OCI-LY7 (cell line): ENCODE measurements at regions not wholly inside any gene's neighbourhood (a gene's known extent, or its start where the extent isn't known, plus 50 kb on each side); places are given as distances from the start of the nearest gene placed in this dataset.

Experiments
- BruUV-seq: library from RNA; stranded (reverse); fragments of 400-500 nt; replicated peaks from 2 replicates; lab custom pipeline; 2021; lab: Mats Ljungman, UMichigan
- CTCF ChIA-PET: fragments of 300-600 bp; sonication (Branson Sonifier 250); formaldehyde crosslinking; loops from one replicate; lab custom pipeline; 2022; ENCODE audit warnings: antibody characterized with exemption; ENCODE audit not compliant: unreplicated experiment; lab: Charles Lee
- POLR2A ChIA-PET: fragments of 300-600 bp; sonication (Branson Sonifier 250); formaldehyde crosslinking; loops from one replicate; lab custom pipeline; 2022; ENCODE audit warnings: antibody characterized with exemption; lab: Charles Lee
- DNase-seq: peaks from one replicate; pipeline ENCODE4 v3.0.0-alpha.2; 2015; ENCODE audit warnings: low spot score
- H2AFZ ChIP-seq: fragments of 200-600 bp; sonication (generic), shearing (Covaris generic); 2 replicates; pipeline ENCODE4 v1.6.1; 2014; ENCODE audit warnings: mild to moderate bottlenecking, antibody characterized with exemption, low read length, moderate library complexity
- H3K27ac ChIP-seq: fragments of 200-600 bp; sonication (generic); 2 replicates; pipeline ENCODE4 v1.5.1; 2014; ENCODE audit warnings: mixed run types, low read depth, mild to moderate bottlenecking, moderate library complexity, low read length, inconsistent platforms; ENCODE audit not compliant: poor library complexity, severe bottlenecking
- H3K36me3 ChIP-seq: fragments of 200-600 bp; sonication (generic); 2 replicates; pipeline ENCODE4 v1.6.1; 2014; ENCODE audit warnings: mild to moderate bottlenecking, antibody characterized with exemption, low read length, moderate library complexity, mixed read lengths; ENCODE audit not compliant: insufficient read depth
- H3K4me1 ChIP-seq: fragments of 200-600 bp; sonication (generic); 2 replicates; pipeline ENCODE4 v1.5.1; 2014; ENCODE audit warnings: mild to moderate bottlenecking, low read length; ENCODE audit not compliant: insufficient read depth, poor library complexity, severe bottlenecking
- H3K4me2 ChIP-seq: fragments of 200-600 bp; sonication (generic); 2 replicates; pipeline ENCODE4 v1.6.1; 2014; ENCODE audit warnings: mild to moderate bottlenecking, low read length
- H3K4me3 ChIP-seq: fragments of 200-600 bp; sonication (generic); 2 replicates; pipeline ENCODE4 v1.5.1; 2014; ENCODE audit warnings: mild to moderate bottlenecking, low read depth, low read length; ENCODE audit not compliant: poor library complexity, severe bottlenecking
- H3K79me2 ChIP-seq: fragments of 200-600 bp; sonication (generic); 2 replicates; pipeline ENCODE4 v1.6.1; 2016; ENCODE audit warnings: low read depth, mild to moderate bottlenecking, low read length, moderate library complexity, mixed read lengths; ENCODE audit not compliant: insufficient read depth
- H3K9me2 ChIP-seq: fragments of 200-600 bp; sonication (generic); 2 replicates; pipeline ENCODE4 v1.6.1; 2016; ENCODE audit warnings: mild to moderate bottlenecking, low read length, mixed read lengths; ENCODE audit not compliant: insufficient read depth
- H3K9me3 ChIP-seq: fragments of 200-600 bp; sonication (generic); 2 replicates; pipeline ENCODE4 v1.6.1; 2014; ENCODE audit warnings: mild to moderate bottlenecking, mixed run types, low read length, mixed read lengths
- H4K20me1 ChIP-seq: fragments of 200-600 bp; sonication (generic); 2 replicates; pipeline ENCODE4 v1.6.1; 2014; ENCODE audit warnings: mild to moderate bottlenecking, antibody characterized with exemption, low read length, moderate library complexity, mixed read lengths; ENCODE audit not compliant: insufficient read depth
- CTCF ChIP-seq: fragments of 200-600 bp; sonication (generic); conservative IDR thresholded peaks from 2 replicates; pipeline ENCODE4 v1.5.1; 2014; ENCODE audit warnings: mild to moderate bottlenecking, antibody characterized with exemption, low read length, moderate library complexity, mixed read lengths
- EZH2phosphoT487 ChIP-seq: fragments of 200-600 bp; sonication (generic); IDR thresholded peaks from 2 replicates; pipeline ENCODE4 v1.6.1; 2018; ENCODE audit warnings: low read depth, borderline replicate concordance, mild to moderate bottlenecking, mixed run types, antibody characterized with exemption, low read length, moderate library complexity, mixed read lengths
- intact Hi-C: fragments of 100-400 bp; cut with micrococcal nuclease; formaldehyde crosslinking; loops from one replicate; pipeline ENCODE4 v1.10.0; 2022; ENCODE audit not compliant: unreplicated experiment

GRCh38 chr14:30339311-30339901 is 219.6 kb upstream of the G2E3 start:
- POLR2A ChIA-PET, result interaction anchor here (0.7 kb wide), 1 partner anchor 530 kb away, joined by 3 read pairs; no protein-coding TSS in a partner anchor
- Histone ChIP-seq H3K9me3 (no peaks in the 10 kb centered on the region), H3K79me2 (no peaks in the 10 kb centered on the region), H3K27ac (no peak overlapping the region), H3K36me3 (no peaks in the 10 kb centered on the region), H2AFZ (no peak overlapping the region), H3K4me3 (no peak overlapping the region), H4K20me1 (no peaks in the 10 kb centered on the region), H3K9me2 (no peaks in the 10 kb centered on the region), H3K4me2 (no peak overlapping the region), H3K4me1 (no peaks in the 10 kb centered on the region)
- TF ChIP-seq CTCF (no peak), EZH2phosphoT487 (no peak)
- no TSS peak for BruUV-seq
- intact Hi-C loops, result no loop called here
- DNase-seq, result no peak
- CTCF ChIA-PET, result no interaction called here

- no peaks in the 10 kb centered on the region for H3K79me2 ChIP-seq
- no peaks in the 10 kb centered on the region for H3K4me1 ChIP-seq
- intact Hi-C loops, result no loop called here
- ChIA-PET CTCF (no interaction called here), POLR2A (no interaction called here)
- no peak overlapping the region for H2AFZ ChIP-seq
- no TSS peak for BruUV-seq
- no peaks in the 10 kb centered on the region for H3K9me2 ChIP-seq
- H3K27ac ChIP-seq, result no peak overlapping the region
- H3K36me3 ChIP-seq, result no peaks in the 10 kb centered on the region
- no peak overlapping the region for H3K4me2 ChIP-seq
- no peaks in the 10 kb centered on the region for H4K20me1 ChIP-seq
- TF ChIP-seq EZH2phosphoT487 (no peak), CTCF (no peak)
- H3K9me3 ChIP-seq, result no peaks in the 10 kb centered on the region
- H3K4me3 ChIP-seq, result no peak overlapping the region
- no peak for DNase-seq
These were observed 218.5 kb upstream of the G2E3 start for GRCh38 chr14:30340495-30340894.

GRCh38 chr14:30345511-30345910 is 213.4 kb upstream of the G2E3 start:
- POLR2A ChIA-PET, result no interaction called here
- no peak overlapping the region for H3K27ac ChIP-seq
- CTCF ChIA-PET, result no interaction called here
- no peak overlapping the region for H2AFZ ChIP-seq
- H4K20me1 ChIP-seq, result no peaks in the 10 kb centered on the region
- no peak overlapping the region for H3K4me2 ChIP-seq
- no TSS peak for BruUV-seq
- intact Hi-C loops, result no loop called here
- no peak for DNase-seq
- no peaks in the 10 kb centered on the region for H3K9me3 ChIP-seq
- H3K4me1 ChIP-seq, result no peaks in the 10 kb centered on the region
- no peaks in the 10 kb centered on the region for H3K9me2 ChIP-seq
- H3K4me3 ChIP-seq, result no peak overlapping the region
- H3K79me2 ChIP-seq, result no peaks in the 10 kb centered on the region
- H3K36me3 ChIP-seq, result no peaks in the 10 kb centered on the region
- no peak for TF ChIP-seq CTCF
- TF ChIP-seq EZH2phosphoT487, result no peak
